A549 (cell line): ENCODE measurements at regions not wholly inside any gene's neighbourhood (a gene's known extent, or its start where the extent isn't known, plus 50 kb on each side); places are given as distances from the start of the nearest gene placed in this dataset.

Experiments used
- ATAC-seq, 2 experiments: fragments of 200-7000 bp in 1 of 2; fragments of >200 bp in 1 of 2; cut with Nextera tagmentation in 1 of 2; cut with Tn5 transposase in 1 of 2; 3 replicates each; pipeline versions ENCODE4 v1.8.0 to v1.9.1; 2018 to 2020; ENCODE audit warnings: mild to moderate bottlenecking in 1 of 2, moderate library complexity in 1 of 2
- CTCF ChIA-PET: fragments of 300-600 bp; sonication (Branson Sonifier 250); formaldehyde crosslinking; extraction: SDS; loops from one replicate; lab custom pipeline; 2021; ENCODE audit warnings: antibody characterized with exemption, inconsistent platforms; lab: Yijun Ruan, JAX
- POLR2A ChIA-PET: fragments of 350-600 bp; formaldehyde crosslinking; extraction: SDS; loops from one replicate; lab custom pipeline; 2021; ENCODE audit warnings: antibody characterized with exemption, inconsistent platforms; lab: Yijun Ruan, JAX
- DNase-seq, 2 experiments: peaks; one replicate each; pipeline versions ENCODE4 v3.0.0 to v3.0.0-alpha.2; 2011 to 2016; ENCODE audit warnings: low read depth in 1 of 2, low spot score in 1 of 2
- FAIRE-seq: peaks from 2 replicates; lab custom pipeline; 2011; peaks lifted over from hg19 to GRCh38; lab: Jason Lieb, UNC
- H3K27ac ChIP-seq, 2 experiments: fragments of >200 bp; sonication (Bioruptor Twin); formaldehyde crosslinking; 3 replicates each; pipeline ENCODE4 v1.5.1; 2016 to 2017
- H3K4me1 ChIP-seq: fragments of >200 bp; sonication (Bioruptor Twin); formaldehyde crosslinking; 3 replicates; pipeline ENCODE4 v1.6.1; 2016
- H3K4me2 ChIP-seq: fragments of >200 bp; sonication (Bioruptor Twin); formaldehyde crosslinking; 3 replicates; pipeline ENCODE4 v1.6.1; 2016
- H3K4me3 ChIP-seq: fragments of >200 bp; sonication (Bioruptor Twin); formaldehyde crosslinking; 3 replicates; pipeline ENCODE4 v1.5.1; 2016
- H3K9me3 ChIP-seq: fragments of >200 bp; sonication (Bioruptor Twin); formaldehyde crosslinking; 3 replicates; pipeline ENCODE4 v1.6.1; 2016
- ATOH8 ChIP-seq: fragments of 250-450 bp; sonication (Bioruptor Pico); IDR thresholded peaks from 2 replicates; pipeline ENCODE4 v1.5.0; 2020; ENCODE audit warnings: low read depth, mild to moderate bottlenecking, moderate library complexity
- BCL3 ChIP-seq: fragments of >200 bp; sonication (Bioruptor Twin); formaldehyde crosslinking; IDR thresholded peaks from 3 replicates; pipeline ENCODE4 v1.6.1; 2016
- BHLHE40 ChIP-seq: IDR thresholded peaks from 2 replicates; pipeline ENCODE4 v1.6.1; 2012; ENCODE audit warnings: low read depth, low read length, inconsistent platforms
- CBX2 ChIP-seq: fragments of 200-600 bp; sonication (generic); IDR thresholded peaks from 2 replicates; pipeline ENCODE4 v1.6.1; 2016; ENCODE audit warnings: low read depth, mild to moderate bottlenecking, borderline replicate concordance
- CEBPB ChIP-seq, 2 experiments: fragments of >200 bp in 1 of 2; sonication (Bioruptor Twin) in 1 of 2; formaldehyde crosslinking in 1 of 2; IDR thresholded peaks; 2 replicates each; pipeline ENCODE4 v1.6.1; 2012 to 2016
- CHD2 ChIP-seq: fragments of 150-350 bp; IDR thresholded peaks from 2 replicates; pipeline ENCODE4 v1.6.1; 2014; ENCODE audit warnings: low read length; ENCODE audit not compliant: partially characterized antibody
- CHD4 ChIP-seq: fragments of 200-600 bp; sonication (generic); IDR thresholded peaks from 2 replicates; pipeline ENCODE4 v1.6.1; 2016; ENCODE audit warnings: antibody characterized with exemption, mild to moderate bottlenecking, borderline replicate concordance
- E2F6 ChIP-seq: IDR thresholded peaks from 2 replicates; pipeline ENCODE4 v1.6.1; 2012; ENCODE audit warnings: low read depth, borderline replicate concordance
- EHF ChIP-seq: fragments of 250-450 bp; sonication (Bioruptor Pico); IDR thresholded peaks from 2 replicates; pipeline ENCODE4 v1.5.0; 2020; ENCODE audit warnings: mild to moderate bottlenecking
- EHMT2 ChIP-seq: fragments of 200-600 bp; sonication (generic); IDR thresholded peaks from 2 replicates; pipeline ENCODE4 v1.6.1; 2016; ENCODE audit warnings: antibody characterized with exemption, low read depth, mild to moderate bottlenecking, moderate library complexity
- ELK1 ChIP-seq: fragments of 150-350 bp; IDR thresholded peaks from 2 replicates; pipeline ENCODE4 v1.6.1; 2014; ENCODE audit warnings: low read depth, mild to moderate bottlenecking, low read length
- ESRRA ChIP-seq: fragments of 150-350 bp; IDR thresholded peaks from 2 replicates; pipeline ENCODE4 v1.6.1; 2014; ENCODE audit warnings: mild to moderate bottlenecking, low read length, borderline replicate concordance
- FOSB ChIP-seq: fragments of 250-450 bp; sonication (Bioruptor Pico); IDR thresholded peaks from 2 replicates; pipeline ENCODE4 v1.5.0; 2020; ENCODE audit warnings: mild to moderate bottlenecking, moderate library complexity
- FOSL2 ChIP-seq, 2 experiments: fragments of 450-650 bp in 1 of 2; fragments of >200 bp in 1 of 2; sonication (Bioruptor Twin) in 1 of 2; formaldehyde crosslinking; IDR thresholded peaks; 2 replicates each; pipeline versions ENCODE4 v1.5.0 to v1.6.1; 2016 to 2020; ENCODE audit warnings: mild to moderate bottlenecking in 1 of 2, moderate library complexity in 1 of 2
- HDAC2 ChIP-seq: fragments of 200-600 bp; sonication (generic); IDR thresholded peaks from 2 replicates; pipeline ENCODE4 v1.6.1; 2016
- HEYL ChIP-seq: fragments of 250-450 bp; sonication (Bioruptor Pico); IDR thresholded peaks from 2 replicates; pipeline ENCODE4 v1.8.0; 2021; ENCODE audit warnings: mild to moderate bottlenecking, moderate library complexity
- HOXB5 ChIP-seq: fragments of 250-450 bp; sonication (Bioruptor Pico); IDR thresholded peaks from 2 replicates; pipeline ENCODE4 v1.5.0; 2020; ENCODE audit warnings: mild to moderate bottlenecking, moderate library complexity
- JUNB ChIP-seq: fragments of >200 bp; sonication (Bioruptor Twin); formaldehyde crosslinking; IDR thresholded peaks from 2 replicates; pipeline ENCODE4 v1.6.1; 2016
- KDM1A ChIP-seq: fragments of 200-600 bp; sonication (generic); IDR thresholded peaks from 2 replicates; pipeline ENCODE4 v1.6.1; 2016; ENCODE audit warnings: low read depth, mild to moderate bottlenecking
- MAFK ChIP-seq: fragments of 450-650 bp; IDR thresholded peaks from 2 replicates; pipeline ENCODE4 v1.6.1; 2014; ENCODE audit not compliant: partially characterized antibody
- MAX ChIP-seq: IDR thresholded peaks from 2 replicates; pipeline ENCODE4 v1.6.1; 2012
- MYC ChIP-seq: IDR thresholded peaks from 2 replicates; pipeline ENCODE4 v1.6.1; 2012; ENCODE audit warnings: mild to moderate bottlenecking, inconsistent platforms, low read length, improper control_type of control experiment, borderline replicate concordance
- NR3C1 ChIP-seq: fragments of >200 bp; sonication (Bioruptor Twin); formaldehyde crosslinking; IDR thresholded peaks from 3 replicates; pipeline ENCODE4 v1.6.1; 2017
- POLR2A ChIP-seq: IDR thresholded peaks from 2 replicates; pipeline ENCODE4 v1.6.1; 2012; ENCODE audit warnings: mild to moderate bottlenecking, low read length
- POLR2AphosphoS2 ChIP-seq: conservative IDR thresholded peaks from 2 replicates; pipeline ENCODE4 v1.6.1; 2012; ENCODE audit warnings: low read length, improper control_type of control experiment, inconsistent platforms
- RAD21 ChIP-seq, 2 experiments: fragments of >200 bp in 1 of 2; sonication (Bioruptor Twin) in 1 of 2; formaldehyde crosslinking in 1 of 2; IDR thresholded peaks in 1 of 2; conservative IDR thresholded peaks in 1 of 2; 2 replicates in 1 of 2; 3 replicates in 1 of 2; pipeline ENCODE4 v1.6.1; 2012 to 2018; ENCODE audit warnings: inconsistent platforms in 1 of 2
- RARB ChIP-seq: fragments of 250-450 bp; sonication (Bioruptor Pico); IDR thresholded peaks from 2 replicates; pipeline ENCODE4 v1.8.0; 2021; ENCODE audit warnings: mild to moderate bottlenecking, moderate library complexity
- RCOR1 ChIP-seq: fragments of 150-350 bp; IDR thresholded peaks from 2 replicates; pipeline ENCODE4 v1.6.1; 2014; ENCODE audit warnings: antibody characterized with exemption, low read length, low read depth
- TFCP2L1 ChIP-seq: fragments of 250-450 bp; sonication (Bioruptor Pico); IDR thresholded peaks from 2 replicates; pipeline ENCODE4 v1.5.0; 2021; ENCODE audit warnings: mild to moderate bottlenecking
- ZC3H11A ChIP-seq: fragments of 450-650 bp; IDR thresholded peaks from 2 replicates; pipeline ENCODE4 v1.6.1; 2014; ENCODE audit warnings: antibody characterized with exemption, mild to moderate bottlenecking
- ZNF302 ChIP-seq: fragments of 250-450 bp; sonication (Bioruptor Pico); IDR thresholded peaks from 2 replicates; pipeline ENCODE4 v1.9.0; 2021; ENCODE audit warnings: inconsistent platforms, mild to moderate bottlenecking, moderate library complexity
- ZSCAN20 ChIP-seq: fragments of 250-450 bp; sonication (Bioruptor Pico); IDR thresholded peaks from 2 replicates; pipeline ENCODE4 v1.8.0; 2022; ENCODE audit warnings: mild to moderate bottlenecking, moderate library complexity
- WGBS: methylation state at CpG from one replicate; pipeline ENCODE4 v1.1.6; 2017; ENCODE audit errors: missing lambda C conversion rate; 5-methylcytosine and 5-hydroxymethylcytosine counted together

- Histone ChIP-seq H3K4me1 (no peaks in the 10 kb centered on the region), H3K27ac (no peak overlapping the region), H3K9me3 (no peaks in the 10 kb centered on the region), H3K4me3 (no peak overlapping the region), H3K4me2 (no peak overlapping the region)
- WGBS = 10% methylated on average over 1 of the region's 1 CpG
- ATAC-seq (no peak), FAIRE-seq (no peak), DNase-seq (no peak)
- POLR2A ChIA-PET = no interaction called here
- TF ChIP-seq ZSCAN20 (CRISPR knock-in tag) = no peak
- TF ChIP-seq HEYL (CRISPR knock-in tag) = no peak
- TF ChIP-seq MYC = no peak
- no peak for TF ChIP-seq ZC3H11A
- TF ChIP-seq RAD21 (conservative IDR thresholded peaks at IDR 0.05 in 1 of 2, IDR thresholded peaks at IDR 0.05 in 1 of 2) = no peak
- no peak for TF ChIP-seq FOSB (CRISPR knock-in tag)
- no peak for TF ChIP-seq E2F6
- TF ChIP-seq CEBPB (IDR thresholded peaks at IDR 0.05) = no peak
- no peak for TF ChIP-seq BHLHE40
- TF ChIP-seq BCL3 = no peak
- TF ChIP-seq JUNB = no peak
- TF ChIP-seq RARB (CRISPR knock-in tag) = no peak
- TF ChIP-seq POLR2A = no peak
- TF ChIP-seq FOSL2 (IDR thresholded peaks at IDR 0.05) = no peak
- TF ChIP-seq FOSL2 (CRISPR knock-in tag; IDR thresholded peaks at IDR 0.05) = no peak
- no peak for TF ChIP-seq HOXB5
- TF ChIP-seq ESRRA = no peak
- no peak for TF ChIP-seq POLR2AphosphoS2
- no peak for TF ChIP-seq EHF (CRISPR knock-in tag)
- no peak for TF ChIP-seq MAX
- TF ChIP-seq, all 56 proteins: peak for 0
- CTCF ChIA-PET = no interaction called here
Observed at GRCh38 chr18:38972571-38972970, 1407.0 kb upstream of the CELF4 start.

- Histone ChIP-seq H3K27ac (no peak overlapping the region), H3K4me3 (no peak overlapping the region), H3K4me2 (no peak overlapping the region), H3K9me3 (no peaks in the 10 kb centered on the region), H3K4me1 (no peaks in the 10 kb centered on the region)
- DNase-seq (no peak), FAIRE-seq (no peak), ATAC-seq (no peak)
- POLR2A ChIA-PET = no interaction called here
- CTCF ChIA-PET = no interaction called here
- WGBS = 3% methylated on average over 7 of the region's 7 CpGs
- TF ChIP-seq JUNB (no peak), BHLHE40 (no peak), HDAC2 (no peak), EHMT2 (no peak), ZNF302 (CRISPR knock-in tag) (no peak), KDM1A (no peak), RCOR1 (no peak), CBX2 (no peak), CHD4 (no peak), TFCP2L1 (CRISPR knock-in tag) (no peak), MAFK (no peak), ATOH8 (no peak), CHD2 (no peak), ELK1 (no peak), NR3C1 (no peak)
Observed at GRCh38 chr18:38971881-38972280, 1406.3 kb upstream of the CELF4 start.
